NCI-H345 (cell line): ENCODE measurements at regions not wholly inside any gene's neighbourhood (a gene's known extent, or its start where the extent isn't known, plus 50 kb on each side); places are given as distances from the start of the nearest gene placed in this dataset.
A peak's percentile ranks its signal among the peaks of the same experiment; 100 is the strongest.
"Not testable (repeated sequence)": the region's sequence is repeated elsewhere in the genome, so short reads cannot be mapped to it uniquely, and the experiment has no call there.

Experiments used
- DNase-seq: peaks from one replicate; lab custom pipeline; 2025; lab: John Stamatoyannopoulos, UW

DNA sequence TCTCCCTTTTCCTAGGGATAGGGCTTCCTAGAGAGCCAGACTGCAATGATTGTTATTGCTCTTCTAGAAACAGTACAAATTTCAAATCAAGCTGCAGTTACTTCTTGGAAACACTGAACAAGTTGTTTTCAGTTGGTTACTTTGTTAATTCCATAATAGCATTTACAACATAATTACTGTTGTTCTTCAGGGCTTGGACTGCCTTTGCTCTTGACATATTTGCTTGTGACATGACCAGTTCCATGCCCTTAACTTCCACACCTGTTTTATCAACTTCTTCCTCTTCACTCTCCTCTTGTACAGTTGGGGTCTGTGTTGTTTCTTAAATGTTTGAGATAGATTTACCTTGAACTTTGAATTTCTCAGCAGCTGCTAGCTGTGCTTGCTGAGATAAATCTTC, 104.4 kb downstream of the SEC23IP start:
- no peak for DNase-seq

- DNase-seq, result no peak
Observed at GRCh38 chr10:119997429-119997828, 104.9 kb downstream of the SEC23IP start.

DNA sequence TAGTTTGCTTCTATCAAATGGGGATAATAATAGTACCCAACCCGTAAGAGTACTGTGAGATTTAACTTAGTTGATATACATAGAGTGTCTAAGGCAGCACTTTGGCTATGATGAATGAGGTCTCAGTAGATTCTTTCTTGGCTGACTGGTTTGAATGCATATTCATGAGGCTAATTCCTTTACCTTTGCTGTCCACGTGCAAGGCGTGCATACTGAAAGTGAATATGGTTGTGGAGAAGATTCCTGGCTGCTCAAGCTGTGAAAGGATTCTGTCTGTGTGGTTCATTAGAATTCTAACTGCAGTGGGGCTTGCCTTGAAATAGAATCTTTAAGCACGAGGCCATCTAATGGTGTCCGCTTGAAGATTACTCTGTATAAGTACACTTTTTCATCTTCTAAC, 110.3 kb downstream of the SEC23IP start:
- DNase-seq, result no peak

GRCh38 chr10:120005207-120006201, 113.0 kb downstream of the SEC23IP start:
- no peak for DNase-seq

GRCh38 chr10:120007261-120007660, 114.7 kb downstream of the SEC23IP start:
- no peak for DNase-seq

DNA sequence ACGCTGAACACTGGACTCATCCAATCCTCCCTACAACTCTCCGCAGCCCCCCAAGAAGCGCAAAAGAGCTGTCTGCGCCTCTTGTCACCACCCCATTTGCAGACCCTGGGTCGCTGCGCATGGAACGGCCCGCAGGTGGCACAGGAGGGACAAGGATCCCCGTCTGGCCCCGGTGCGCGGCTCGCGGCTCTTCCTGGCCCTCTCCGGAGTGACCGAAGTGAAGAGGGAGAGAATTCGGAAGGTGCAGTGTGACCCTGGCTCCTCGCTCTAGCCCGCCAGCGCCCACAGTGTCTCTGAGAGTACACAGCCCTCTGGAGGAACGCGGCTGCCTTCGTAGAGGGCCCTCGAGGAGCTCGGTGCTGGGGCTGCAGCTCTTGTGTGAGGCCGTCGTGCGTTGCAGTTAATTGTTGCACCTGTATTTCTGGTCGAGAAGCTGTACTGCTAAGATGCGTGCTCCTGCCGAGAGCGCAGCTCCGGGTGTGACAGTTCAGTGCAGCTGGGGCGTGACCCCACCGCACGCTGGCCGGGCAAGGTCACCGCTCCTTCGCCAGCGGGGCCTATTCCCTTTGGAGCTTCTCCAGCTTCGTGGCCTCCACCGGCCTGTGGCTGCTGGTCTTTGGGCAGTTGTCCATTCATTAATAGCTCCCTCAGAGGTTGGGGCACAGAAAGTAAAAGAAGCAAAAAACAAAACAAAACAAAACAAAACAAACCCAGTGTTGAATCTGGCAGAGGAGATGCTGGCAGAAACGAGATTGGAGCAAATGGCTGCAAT, 119.0 kb downstream of the SEC23IP start:
- no peak for DNase-seq

GRCh38 chr10:120012131-120012400, 119.5 kb downstream of the SEC23IP start:
- DNase-seq, result no peak

DNA sequence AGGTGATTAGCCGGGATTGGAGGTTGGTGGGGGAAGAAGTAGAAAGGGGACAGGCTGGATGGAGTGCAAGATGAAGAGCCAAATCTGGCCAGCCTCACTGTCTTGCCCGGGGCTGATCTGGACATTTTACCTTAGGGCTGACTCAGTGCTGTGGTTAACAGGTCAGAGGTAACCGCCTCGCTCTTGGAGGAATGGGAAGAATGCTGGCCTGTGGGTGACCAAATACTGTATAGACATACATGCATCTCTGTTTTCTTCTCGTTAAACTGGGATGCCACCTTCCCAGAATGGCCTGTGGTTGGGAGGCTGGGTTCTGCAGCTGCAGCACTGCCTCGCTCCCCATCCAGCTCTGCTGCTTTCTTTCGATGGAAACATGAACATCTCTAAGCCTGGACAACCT, 120.0 kb downstream of the SEC23IP start:
- no peak for DNase-seq

- no peak for DNase-seq
Observed at GRCh38 chr10:120014031-120014430, 121.5 kb downstream of the SEC23IP start.

DNA sequence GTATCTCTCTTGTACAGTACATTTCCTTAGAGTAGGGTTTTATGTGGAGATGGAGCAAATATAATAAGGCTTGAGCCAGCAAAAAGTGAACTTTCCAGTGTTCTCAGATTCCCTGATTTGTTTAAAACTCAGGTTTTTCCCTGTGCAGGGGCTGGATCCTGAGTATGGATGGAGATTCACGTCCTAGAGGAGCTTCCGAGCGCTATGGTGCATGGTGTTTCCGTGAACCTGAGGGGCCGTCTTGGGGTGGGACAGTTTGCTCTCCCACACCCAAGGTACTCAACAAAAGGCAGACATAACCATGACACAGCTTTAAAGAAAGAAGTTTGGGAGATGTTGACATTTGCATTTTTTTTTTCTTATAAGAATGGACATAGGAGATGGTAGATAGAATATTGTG, 122.5 kb downstream of the SEC23IP start:
- DNase-seq, result no peak

DNA sequence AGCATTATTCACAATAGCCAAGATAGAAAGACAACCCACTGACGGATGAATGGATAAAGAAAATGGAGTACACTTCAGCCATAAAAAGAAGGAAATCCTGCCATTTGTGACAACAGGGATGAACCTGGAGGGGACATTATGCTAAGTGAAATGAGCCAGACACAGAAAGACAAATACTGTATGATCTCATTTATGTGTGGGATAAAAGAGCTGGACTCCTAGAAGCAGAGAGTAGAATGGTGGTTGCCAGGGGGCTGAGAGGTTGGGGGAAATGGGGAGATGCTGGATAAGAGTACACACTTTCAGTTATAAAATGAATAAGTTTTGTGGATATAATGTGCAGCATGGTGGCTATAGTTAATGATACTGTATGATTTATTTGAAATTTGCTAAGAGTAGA, 124.4 kb downstream of the SEC23IP start:
- peak; percentile 8 for DNase-seq

GRCh38 chr10:120017733-120018417, 125.3 kb downstream of the SEC23IP start:
- peak; percentile 13 for DNase-seq

DNA sequence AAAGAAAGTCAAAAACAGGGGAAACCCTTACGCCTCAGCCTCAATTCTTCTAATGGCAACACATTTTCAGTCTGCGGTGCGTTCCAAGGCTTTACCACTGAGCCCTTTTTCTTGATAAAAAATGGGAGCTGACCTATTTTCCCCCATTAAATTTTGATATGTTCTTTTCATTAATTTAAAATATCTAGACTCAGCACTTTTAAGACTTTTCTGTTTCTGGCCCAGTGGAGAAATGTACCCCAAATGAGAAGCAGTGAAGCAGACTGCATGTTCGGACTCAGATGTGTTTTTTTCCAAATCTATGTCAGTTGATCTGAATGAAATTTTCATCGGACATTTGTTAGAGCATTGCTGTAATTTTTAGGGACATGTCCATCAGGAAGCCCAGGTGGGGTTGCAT, 126.2 kb downstream of the SEC23IP start:
- DNase-seq, result no peak

GRCh38 chr10:120019568-120019967, 127.0 kb downstream of the SEC23IP start:
- no peak for DNase-seq

DNA sequence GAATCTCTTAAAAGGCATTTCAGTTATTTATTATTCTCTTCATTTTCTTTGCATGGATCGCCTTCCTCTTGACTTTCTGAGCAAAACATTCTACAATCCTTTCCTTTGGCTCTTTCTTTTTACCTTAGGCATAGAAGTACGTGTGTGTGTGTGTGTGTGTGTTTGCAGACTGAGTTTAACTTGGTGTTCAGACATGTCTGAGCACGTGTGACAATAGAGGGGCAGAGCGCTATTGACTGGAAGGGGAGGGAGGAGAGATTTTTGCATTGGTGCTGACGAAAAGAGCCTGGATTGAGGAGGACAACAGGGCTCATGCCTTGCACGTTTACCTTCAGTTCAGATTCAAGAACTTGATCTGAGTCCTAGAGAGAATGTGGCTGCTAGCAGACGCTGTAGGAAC, 129.8 kb downstream of the SEC23IP start:
- no peak for DNase-seq

DNA sequence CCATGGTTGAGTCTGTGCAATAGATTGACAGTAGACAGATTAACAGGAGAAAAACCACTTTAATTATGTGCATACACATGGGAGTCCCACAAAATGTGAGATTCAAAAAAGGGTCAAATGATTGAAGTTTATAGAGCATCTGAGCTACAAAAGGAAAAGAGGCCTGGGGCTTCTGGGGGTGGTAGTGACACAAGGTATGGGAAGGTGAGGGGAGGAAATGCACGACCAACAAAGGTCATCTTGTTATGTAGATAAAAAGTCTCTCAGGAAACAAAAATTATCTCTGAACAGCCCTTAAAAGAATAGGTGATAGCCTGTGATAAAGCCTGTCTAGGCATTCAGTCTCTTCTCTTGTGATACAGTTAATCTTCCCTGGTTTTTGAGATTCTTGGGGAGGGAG, 141.7 kb downstream of the SEC23IP start:
- DNase-seq, result no peak

- DNase-seq, result no peak
Observed at GRCh38 chr10:120039046-120039445, 146.5 kb downstream of the SEC23IP start.

- DNase-seq, result no peak
Observed at GRCh38 chr10:120039826-120040225, 147.3 kb downstream of the SEC23IP start.

- DNase-seq, result no peak
Observed at GRCh38 chr10:120041807-120042559, 149.5 kb downstream of the SEC23IP start.

DNA sequence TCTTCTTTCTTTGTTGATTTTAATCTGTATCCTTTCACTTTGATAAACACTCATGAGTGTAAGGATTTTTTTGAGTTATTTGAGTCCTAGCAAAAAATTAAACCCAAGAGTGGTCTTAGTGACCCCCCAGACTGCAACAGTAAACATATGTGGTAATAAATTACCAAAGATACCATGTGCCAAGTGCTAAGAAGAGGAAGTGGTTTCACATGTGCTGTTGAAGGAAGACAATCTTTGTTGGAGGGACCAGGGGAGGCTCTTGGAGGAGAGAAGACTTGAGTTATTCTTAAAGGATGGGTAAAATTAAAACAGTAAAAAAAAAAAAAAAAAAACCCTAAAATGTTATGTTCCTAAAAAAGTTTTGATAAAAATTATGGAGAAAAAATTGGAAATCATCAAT, 150.2 kb downstream of the SEC23IP start:
- no peak for DNase-seq

DNA sequence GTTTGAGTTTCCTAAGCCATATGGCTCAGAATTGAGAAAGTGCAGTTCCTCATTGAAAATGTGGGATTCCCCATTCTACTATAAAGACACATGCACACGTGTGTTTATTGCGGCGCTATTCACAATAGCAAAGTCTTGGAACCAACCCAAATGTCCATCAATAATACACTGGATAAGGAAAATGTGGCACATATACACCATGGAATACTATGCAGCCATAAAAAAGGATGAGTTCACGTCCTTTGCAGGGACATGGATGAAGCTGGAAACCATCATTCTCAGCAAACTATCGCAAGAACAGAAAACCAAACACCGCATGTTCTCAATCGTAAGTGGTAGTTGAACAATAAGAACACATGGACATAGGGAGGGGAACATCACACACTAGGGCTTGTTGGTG, 154.8 kb downstream of the SEC23IP start:
- not testable (repeated sequence) for DNase-seq

GRCh38 chr10:120047926-120048325, 155.4 kb downstream of the SEC23IP start:
- DNase-seq, result no peak
